Spleen (tissue), 11 donors: ENCODE measurements at regions not wholly inside any gene's neighbourhood (a gene's known extent, or its start where the extent isn't known, plus 50 kb on each side); places are given as distances from the start of the nearest gene placed in this dataset.

ENCODE experiments used
- DNase-seq: peaks from one replicate; pipeline ENCODE4 v3.0.0-alpha.2; 2020
- H3K27ac ChIP-seq, 8 donors: fragments of 200-600 bp; sonication (generic) in 7 of 8; 1 replicate in 4 of 8; 2 replicates in 4 of 8; pipeline versions ENCODE4 v1.5.0 to v1.8.0; 2016 to 2021; ENCODE audit warnings: inconsistent platforms in 4 of 8, mild to moderate bottlenecking in 4 of 8, moderate library complexity in 1 of 8
- H3K27me3 ChIP-seq, 7 donors: fragments of 200-600 bp; sonication (generic) in 6 of 7; replicated peaks in 1 of 7; 1 replicate in 4 of 7; 2 replicates in 3 of 7; pipeline versions ENCODE4 v1.5.0 to v1.8.0; 2016 to 2021; ENCODE audit warnings: inconsistent platforms in 3 of 7, mild to moderate bottlenecking in 1 of 7
- H3K36me3 ChIP-seq, 6 donors: fragments of 200-600 bp; sonication (generic) in 5 of 6; 1 replicate in 4 of 6; 2 replicates in 2 of 6; pipeline versions ENCODE4 v1.5.0 to v1.8.0; 2016 to 2021; ENCODE audit warnings: inconsistent platforms in 2 of 6
- H3K4me1 ChIP-seq, 6 donors: fragments of 200-600 bp; sonication (generic) in 5 of 6; 1 replicate in 3 of 6; 2 replicates in 3 of 6; pipeline versions ENCODE4 v1.5.0 to v1.8.0; 2016 to 2021; ENCODE audit warnings: inconsistent platforms in 3 of 6
- H3K4me3 ChIP-seq, 8 donors: fragments of 200-600 bp; sonication (generic) in 7 of 8; 1 replicate in 4 of 8; 2 replicates in 4 of 8; pipeline versions ENCODE4 v1.5.0 to v1.8.0; 2016 to 2021; ENCODE audit warnings: inconsistent platforms in 4 of 8, mild to moderate bottlenecking in 4 of 8, moderate library complexity in 2 of 8
- H3K9me3 ChIP-seq, 8 donors: fragments of 200-600 bp; sonication (generic) in 7 of 8; 1 replicate in 4 of 8; 2 replicates in 4 of 8; pipeline versions ENCODE4 v1.5.0 to v1.8.0; 2016 to 2021; ENCODE audit warnings: inconsistent platforms in 4 of 8
- CTCF ChIP-seq, 11 experiments: fragments of 200-600 bp in 7 of 11; fragments of 450-650 bp in 4 of 11; sonication (generic) in 4 of 11; IDR thresholded peaks in 8 of 11; conservative IDR thresholded peaks in 3 of 11; 1 replicate in 7 of 11; 2 replicates in 4 of 11; pipeline versions ENCODE4 v1.4.0 to v1.8.0; 2016 to 2021; ENCODE audit warnings: antibody characterized with exemption in 11 of 11, inconsistent platforms in 4 of 11, mild to moderate bottlenecking in 1 of 11
- POLR2A ChIP-seq, 3 donors: fragments of 450-650 bp; IDR thresholded peaks; one replicate each; pipeline ENCODE4 v1.5.1; 2017; ENCODE audit warnings: antibody characterized with exemption in 3 of 3, mild to moderate bottlenecking in 1 of 3
- POLR2AphosphoS5 ChIP-seq, 3 donors: sonication (generic); formaldehyde crosslinking; IDR thresholded peaks; one replicate each; pipeline ENCODE4 v1.5.1; 2017; ENCODE audit warnings: antibody characterized with exemption in 3 of 3
- WGBS, 5 donors: extraction: QIAGEN DNeasy Blood & Tissue Kit in 3 of 5; methylation state at CpG; one replicate each; pipeline versions ENCODE4 v1.1.5 to v1.1.7; 2013 to 2018; 5-methylcytosine and 5-hydroxymethylcytosine counted together
- intact Hi-C: fragments of 100-400 bp; cut with DNase I; formaldehyde crosslinking; loops from one replicate; pipeline ENCODE4 v1.15.0; 2023; ENCODE audit warnings: low total_unique reads
- donor health status: healthy with polysubstance abuse.
- donor health status: DM: no; HTN: no; CAD: no; lungs with moderate emphysema.
- donor health status: DM: no; HTN: no; CAD: no.
- donor health status: Bipolar disorder and iron deficiency.
- donor health status: healthy.
- donor health status: DM: no; HTN: no; CAD: no.
- donor health status: DM: yes; HTN: yes; CAD: no.

DNA sequence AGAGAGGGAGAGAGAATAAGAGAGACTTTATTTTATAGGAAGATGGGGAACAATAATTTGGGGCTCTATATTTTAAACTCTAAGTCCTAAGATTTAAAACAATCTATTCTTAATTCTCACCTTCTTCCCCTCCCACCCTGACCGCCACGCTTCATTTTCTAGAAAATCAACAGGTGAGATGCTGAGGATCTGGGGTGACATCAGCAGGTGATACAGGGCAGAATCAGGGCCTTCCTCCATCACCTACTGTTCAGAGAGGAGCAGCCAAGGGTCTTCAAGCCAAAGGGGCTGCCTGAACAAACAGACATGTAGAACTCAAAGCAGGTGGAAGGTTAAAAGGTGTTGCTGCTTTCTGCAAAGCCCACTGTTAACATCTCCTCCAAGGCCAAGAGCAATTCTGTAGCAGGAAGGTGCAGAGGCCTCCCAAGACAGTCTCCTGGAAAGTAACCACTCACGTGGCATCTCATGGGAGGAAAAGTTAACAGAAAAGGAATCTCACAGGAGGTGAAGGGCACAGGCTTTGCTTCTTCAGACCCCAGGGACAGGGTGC is 183.6 kb upstream of the TLE3 start:
- DNase-seq: no peak
- WGBS, 5 donors: 81 to 89% (median 86%) methylated on average over 3 of the region's 3 CpGs
- TF ChIP-seq POLR2A (IDR thresholded peaks at IDR 0.05): no peak
- TF ChIP-seq CTCF (IDR thresholded peaks at IDR 0.05 in 8 of 11, conservative IDR thresholded peaks at IDR 0.05 in 3 of 11): no peak
- TF ChIP-seq POLR2AphosphoS5 (IDR thresholded peaks at IDR 0.05): no peak
- H3K36me3 ChIP-seq: no peaks in the 10 kb centered on the region
- H3K4me1 ChIP-seq: peaks cover 0 to 29% (median 7%) of the 10 kb centered on the region in 6 donors
- intact Hi-C loops: no loop called here
- H3K27me3 ChIP-seq: peaks cover 0 to 17% (median 0%) of the 10 kb centered on the region in 7 donors
- H3K4me3 ChIP-seq: no peak overlapping the region
- H3K27ac ChIP-seq: no peak overlapping the region
- no peaks in the 10 kb centered on the region for H3K9me3 ChIP-seq

GRCh38 chr15:70280781-70281180 is 183.1 kb upstream of the TLE3 start:
- DNase-seq: peak; percentile 50
- Histone ChIP-seq H3K27me3 (peaks cover 0 to 17% (median 0%) of the 10 kb centered on the region in 7 donors), H3K27ac (no peak overlapping the region), H3K4me3 (no peak overlapping the region), H3K9me3 (no peaks in the 10 kb centered on the region), H3K36me3 (no peaks in the 10 kb centered on the region), H3K4me1 (peaks cover 0 to 29% (median 7%) of the 10 kb centered on the region in 6 donors)
- intact Hi-C loops: no loop called here
- TF ChIP-seq POLR2A (IDR thresholded peaks at IDR 0.05) (no peak), CTCF (IDR thresholded peaks at IDR 0.05 in 8 of 11, conservative IDR thresholded peaks at IDR 0.05 in 3 of 11) (no peak), POLR2AphosphoS5 (IDR thresholded peaks at IDR 0.05) (no peak)
- 78 to 82% (median 80%) methylated on average over 6 of the region's 6 CpGs for WGBS, 5 donors

DNA sequence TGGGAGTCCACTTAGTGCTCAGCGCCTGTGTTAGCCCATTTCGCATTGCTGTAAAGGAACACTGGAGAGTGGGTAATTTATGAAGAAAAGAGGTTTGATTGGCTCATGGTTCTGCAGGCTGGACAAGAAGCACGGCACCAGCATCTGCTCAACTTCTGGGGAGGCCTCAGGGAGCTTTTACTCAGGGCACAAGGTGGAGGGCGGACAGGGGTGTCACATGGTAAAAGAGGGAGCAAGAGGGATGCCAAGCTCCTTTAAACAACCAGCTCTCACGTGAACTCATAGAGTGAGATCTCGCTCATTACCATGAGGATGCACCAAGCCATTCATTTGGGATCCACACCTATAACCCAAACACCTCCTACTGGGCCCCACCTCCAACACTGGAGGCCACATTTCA is 181.4 kb upstream of the TLE3 start:
- Histone ChIP-seq H3K27ac (no peak overlapping the region), H3K9me3 (no peaks in the 10 kb centered on the region), H3K27me3 (peaks cover 0 to 31% (median 0%) of the 10 kb centered on the region in 7 donors), H3K4me3 (no peak overlapping the region), H3K36me3 (no peaks in the 10 kb centered on the region), H3K4me1 (peaks cover 0 to 20% (median 4%) of the 10 kb centered on the region in 6 donors)
- WGBS, 5 donors: 80 to 90% (median 87%) methylated on average over 6 of the region's 6 CpGs
- no peak for DNase-seq
- intact Hi-C loops: no loop called here
- no peak for TF ChIP-seq POLR2AphosphoS5 (IDR thresholded peaks at IDR 0.05)
- no peak for TF ChIP-seq POLR2A (IDR thresholded peaks at IDR 0.05)
- no peak for TF ChIP-seq CTCF (IDR thresholded peaks at IDR 0.05 in 8 of 11, conservative IDR thresholded peaks at IDR 0.05 in 3 of 11)

- Histone ChIP-seq H3K9me3 (no peaks in the 10 kb centered on the region), H3K27ac (no peak overlapping the region), H3K36me3 (no peaks in the 10 kb centered on the region), H3K4me3 (no peak overlapping the region), H3K27me3 (peaks cover 0 to 30% (median 0%) of the 10 kb centered on the region in 7 donors), H3K4me1 (peaks cover 0 to 19% (median 4%) of the 10 kb centered on the region in 6 donors)
- peak; percentile 47 for DNase-seq
- intact Hi-C loops: no loop called here
- TF ChIP-seq POLR2A (IDR thresholded peaks at IDR 0.05) (no peak), POLR2AphosphoS5 (IDR thresholded peaks at IDR 0.05) (no peak), CTCF (IDR thresholded peaks at IDR 0.05 in 8 of 11, conservative IDR thresholded peaks at IDR 0.05 in 3 of 11) (no peak)
- WGBS, 5 donors: 53 to 74% (median 67%) methylated on average over 7 of the region's 7 CpGs
Measured at GRCh38 chr15:70278644-70279043, 180.9 kb upstream of the TLE3 start.
